ENCODE measurements at regions not wholly inside any gene's neighbourhood (a gene's known extent, or its start where the extent isn't known, plus 50 kb on each side); places are given as distances from the start of the nearest gene placed in this dataset.
A peak's percentile ranks its signal among the peaks of the same experiment; 100 is the strongest.

DNA sequence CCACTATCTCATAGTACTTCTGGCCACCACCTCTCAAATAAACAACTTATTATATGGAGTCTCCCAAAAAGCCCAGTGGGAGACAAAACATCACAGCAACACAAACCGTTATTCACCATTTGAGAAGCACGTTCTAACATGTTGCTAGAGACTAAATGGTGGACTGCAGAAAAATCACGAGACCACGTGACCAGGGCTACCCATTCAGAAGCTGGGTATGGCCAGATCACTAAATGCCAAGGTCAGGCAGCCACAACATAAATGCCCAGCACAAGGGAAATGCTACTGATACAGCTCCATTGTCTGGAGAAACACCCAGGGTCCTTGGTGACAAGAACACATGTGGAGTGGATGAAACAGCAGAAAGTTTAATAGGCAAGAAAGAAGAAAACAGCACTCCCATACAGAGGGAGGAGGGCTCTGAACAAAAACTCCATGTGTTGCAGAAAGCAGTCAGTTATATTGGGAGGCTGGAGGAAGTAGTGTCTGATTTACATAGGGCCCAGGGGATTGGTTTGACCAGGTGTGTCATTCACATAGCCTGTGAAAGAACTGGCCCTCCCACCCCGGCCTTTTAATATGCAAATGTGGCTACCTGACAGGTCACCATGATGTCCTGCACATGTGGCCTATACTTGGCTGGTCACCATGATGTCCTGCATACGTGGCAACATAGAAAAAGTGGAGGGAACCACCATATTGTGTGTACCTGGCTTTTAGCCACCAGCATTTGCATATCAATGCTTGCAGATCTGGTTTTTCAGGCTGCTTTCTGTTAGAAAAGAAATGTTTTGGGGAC is 97.2 kb downstream of the TRIM36 start:
- CTCF ChIA-PET: interaction anchor here (1.4 kb wide), 1 partner anchor 25 kb away, joined by 6 read pairs; no protein-coding TSS in a partner anchor
- H3K27ac ChIP-seq (ENCODE audit: control insufficient read depth, insufficient read depth): no peak overlapping the region
- H3K4me2 ChIP-seq (ENCODE audit: control insufficient read depth, insufficient read depth): no peak overlapping the region
- BruUV-seq (replicated peaks): no TSS peak
- no peak for FAIRE-seq
- H4K20me1 ChIP-seq (ENCODE audit: control insufficient read depth, insufficient read depth): no peaks in the 10 kb centered on the region
- no peaks in the 10 kb centered on the region for H3K27me3 ChIP-seq (replicated peaks in 1 of 2; ENCODE audit: control insufficient read depth in 2 of 2, insufficient read depth in 2 of 2, low read length in 1 of 2)
- H2AFZ ChIP-seq (ENCODE audit: control insufficient read depth, low read depth, low read length): no peak overlapping the region
- H3K4me3 ChIP-seq: no peak overlapping the region
- no peak for TF ChIP-seq ESRRA (IDR thresholded peaks at IDR 0.05; ENCODE audit: low read length)
- TF ChIP-seq, protein P1, sequence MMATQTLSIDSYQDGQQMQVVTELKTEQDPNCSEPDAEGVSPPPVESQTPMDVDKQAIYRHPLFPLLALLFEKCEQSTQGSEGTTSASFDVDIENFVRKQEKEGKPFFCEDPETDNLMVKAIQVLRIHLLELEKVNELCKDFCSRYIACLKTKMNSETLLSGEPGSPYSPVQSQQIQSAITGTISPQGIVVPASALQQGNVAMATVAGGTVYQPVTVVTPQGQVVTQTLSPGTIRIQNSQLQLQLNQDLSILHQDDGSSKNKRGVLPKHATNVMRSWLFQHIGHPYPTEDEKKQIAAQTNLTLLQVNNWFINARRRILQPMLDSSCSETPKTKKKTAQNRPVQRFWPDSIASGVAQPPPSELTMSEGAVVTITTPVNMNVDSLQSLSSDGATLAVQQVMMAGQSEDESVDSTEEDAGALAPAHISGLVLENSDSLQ (IDR thresholded peaks at IDR 0.05): peak; percentile 31; the same call in 1 of the 2 replicates
- DNase-seq (ENCODE audit: low read depth, low spot score): no peak
- no peak overlapping the region for H3K9ac ChIP-seq (ENCODE audit: control insufficient read depth, insufficient read depth, low read length)
- WGBS (ENCODE audit: insufficient coverage, insufficient replicate concordance, low lambda C conversion rate, missing lambda C conversion rate): 42% methylated on average over 6 of the region's 6 CpGs
- intact Hi-C loops (cut with micrococcal nuclease; ENCODE audit: unreplicated experiment) (no loop called here), in situ Hi-C loops (cut with MboI) (no loop called here)
- SMC1A ChIA-PET (ENCODE audit: uncharacterized antibody, unreplicated experiment): interaction anchor here (1.9 kb wide), 1 partner anchor 19 kb away, joined by 4 read pairs; no protein-coding TSS in a partner anchor
- peaks cover 10% of the 10 kb centered on the region for H3K9me3 ChIP-seq (replicated peaks; ENCODE audit: control insufficient read depth, insufficient read depth, low read length)
- RAD21 ChIA-PET (ENCODE audit: unreplicated experiment): no interaction called here
- no peaks in the 10 kb centered on the region for H3K36me3 ChIP-seq (ENCODE audit: control insufficient read depth in 2 of 2, insufficient read depth in 2 of 2, low read length in 1 of 2)
- no peaks in the 10 kb centered on the region for H3K79me2 ChIP-seq (ENCODE audit: control insufficient read depth, insufficient read depth, low read length)
- POLR2A ChIA-PET: no interaction called here
- no peaks in the 10 kb centered on the region for H3K4me1 ChIP-seq (ENCODE audit: control insufficient read depth, insufficient read depth, low read length)
- no peak for ATAC-seq

DNA sequence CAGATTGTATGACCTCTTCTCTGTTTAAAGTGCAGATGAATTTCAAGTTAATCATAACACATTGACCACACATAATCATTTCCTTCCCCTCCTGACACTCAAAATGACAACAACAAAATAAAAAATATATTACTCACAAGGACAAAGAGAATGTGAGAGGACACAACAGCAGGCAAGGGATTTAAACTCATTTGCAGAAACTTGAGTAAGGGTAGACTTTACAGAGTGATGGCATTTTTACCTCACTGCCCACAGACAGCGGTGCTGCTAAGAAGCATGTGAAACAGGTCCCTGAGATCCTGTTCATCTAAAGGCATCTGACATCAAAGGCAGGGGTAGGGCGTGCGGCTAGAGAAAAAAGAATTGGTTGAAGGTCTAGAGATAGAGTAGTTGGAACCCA is 99.0 kb downstream of the TRIM36 start:
- POLR2A ChIA-PET: no interaction called here
- H3K27me3 ChIP-seq (replicated peaks in 1 of 2; ENCODE audit: control insufficient read depth in 2 of 2, insufficient read depth in 2 of 2, low read length in 1 of 2): no peaks in the 10 kb centered on the region
- DNase-seq (ENCODE audit: low read depth, low spot score) (no peak), ATAC-seq (no peak), FAIRE-seq (no peak)
- no peak overlapping the region for H3K9ac ChIP-seq (ENCODE audit: control insufficient read depth, insufficient read depth, low read length)
- no peak overlapping the region for H3K4me3 ChIP-seq
- no peaks in the 10 kb centered on the region for H3K36me3 ChIP-seq (ENCODE audit: control insufficient read depth in 2 of 2, insufficient read depth in 2 of 2, low read length in 1 of 2)
- H4K20me1 ChIP-seq (ENCODE audit: control insufficient read depth, insufficient read depth): no peaks in the 10 kb centered on the region
- WGBS (ENCODE audit: insufficient coverage, insufficient replicate concordance, low lambda C conversion rate, missing lambda C conversion rate): 67% methylated on average over 3 of the region's 3 CpGs
- TF ChIP-seq POLR2AphosphoS2 (IDR thresholded peaks at IDR 0.05; ENCODE audit: low read depth, low read length) (no peak), GABPA (IDR thresholded peaks at IDR 0.05; ENCODE audit: low read depth) (no peak), NR2F1 (conservative IDR thresholded peaks at IDR 0.05) (no peak), SMARCA5 (IDR thresholded peaks at IDR 0.05) (no peak), STAT3 (IDR thresholded peaks at IDR 0.05; ENCODE audit: low read depth, low read length) (no peak)
- TF ChIP-seq, protein P2, sequence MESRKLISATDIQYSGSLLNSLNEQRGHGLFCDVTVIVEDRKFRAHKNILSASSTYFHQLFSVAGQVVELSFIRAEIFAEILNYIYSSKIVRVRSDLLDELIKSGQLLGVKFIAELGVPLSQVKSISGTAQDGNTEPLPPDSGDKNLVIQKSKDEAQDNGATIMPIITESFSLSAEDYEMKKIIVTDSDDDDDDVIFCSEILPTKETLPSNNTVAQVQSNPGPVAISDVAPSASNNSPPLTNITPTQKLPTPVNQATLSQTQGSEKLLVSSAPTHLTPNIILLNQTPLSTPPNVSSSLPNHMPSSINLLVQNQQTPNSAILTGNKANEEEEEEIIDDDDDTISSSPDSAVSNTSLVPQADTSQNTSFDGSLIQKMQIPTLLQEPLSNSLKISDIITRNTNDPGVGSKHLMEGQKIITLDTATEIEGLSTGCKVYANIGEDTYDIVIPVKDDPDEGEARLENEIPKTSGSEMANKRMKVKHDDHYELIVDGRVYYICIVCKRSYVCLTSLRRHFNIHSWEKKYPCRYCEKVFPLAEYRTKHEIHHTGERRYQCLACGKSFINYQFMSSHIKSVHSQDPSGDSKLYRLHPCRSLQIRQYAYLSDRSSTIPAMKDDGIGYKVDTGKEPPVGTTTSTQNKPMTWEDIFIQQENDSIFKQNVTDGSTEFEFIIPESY (IDR thresholded peaks at IDR 0.05): no peak
- no peak overlapping the region for H3K27ac ChIP-seq (ENCODE audit: control insufficient read depth, insufficient read depth)
- SMC1A ChIA-PET (ENCODE audit: uncharacterized antibody, unreplicated experiment): interaction anchor here (2.2 kb wide), 1 partner anchor 19 kb away, joined by 5 read pairs; no protein-coding TSS in a partner anchor
- no peak overlapping the region for H3K4me2 ChIP-seq (ENCODE audit: control insufficient read depth, insufficient read depth)
- no TSS peak for BruUV-seq (replicated peaks)
- in situ Hi-C loops (cut with MboI) (no loop called here), intact Hi-C loops (cut with micrococcal nuclease; ENCODE audit: unreplicated experiment) (no loop called here)
- H3K4me1 ChIP-seq (ENCODE audit: control insufficient read depth, insufficient read depth, low read length): no peaks in the 10 kb centered on the region
- peaks cover 10% of the 10 kb centered on the region for H3K9me3 ChIP-seq (replicated peaks; ENCODE audit: control insufficient read depth, insufficient read depth, low read length)
- H2AFZ ChIP-seq (ENCODE audit: control insufficient read depth, low read depth, low read length): no peak overlapping the region
- no peaks in the 10 kb centered on the region for H3K79me2 ChIP-seq (ENCODE audit: control insufficient read depth, insufficient read depth, low read length)
- CTCF ChIA-PET: interaction anchor here (0.9 to 3.1 kb wide), 5 partner anchors 9 to 1459 kb away, joined by 3 to 15 read pairs (median 5); no protein-coding TSS in a partner anchor
- RAD21 ChIA-PET (ENCODE audit: unreplicated experiment): no interaction called here
